22Rv1 (cell line): ENCODE measurements at regions not wholly inside any gene's neighbourhood (a gene's known extent, or its start where the extent isn't known, plus 50 kb on each side); places are given as distances from the start of the nearest gene placed in this dataset.
A peak's percentile ranks its signal among the peaks of the same experiment; 100 is the strongest.

Source experiments
- H3K27ac ChIP-seq: fragments of 450-650 bp; 2 replicates; pipeline ENCODE4 v1.5.1; 2017
- ZFX ChIP-seq: fragments of 450-650 bp; IDR thresholded peaks from 2 replicates; pipeline ENCODE4 v1.6.1; 2017; ENCODE audit warnings: antibody characterized with exemption, borderline replicate concordance
- TF ChIP-seq, protein P1 (sequence below): fragments of 450-650 bp; IDR thresholded peaks from 2 replicates; pipeline ENCODE4 v1.5.1; 2017; ENCODE audit warnings: mild to moderate bottlenecking

DNA sequence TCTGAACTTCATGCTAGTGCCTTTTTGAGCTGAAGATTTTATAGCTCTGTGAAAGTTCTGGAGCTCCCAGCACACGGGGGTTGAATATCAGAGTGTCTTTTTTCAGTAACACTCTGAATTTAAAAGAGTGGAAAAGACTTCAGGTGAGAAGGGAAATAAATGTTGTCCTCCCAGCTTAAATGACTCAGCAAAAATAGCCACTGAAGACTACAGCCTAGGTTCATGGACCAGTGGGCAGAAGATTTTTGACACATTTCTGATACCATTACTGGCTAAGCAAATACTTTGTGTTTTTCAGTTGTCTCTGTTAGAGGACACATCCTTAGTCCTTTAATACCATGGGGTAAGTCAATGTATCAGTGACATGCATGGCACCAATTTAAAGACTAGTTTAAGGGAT lies 338.5 kb upstream of the SPTLC3 start:
- no peak for TF ChIP-seq ZFX
- TF ChIP-seq, protein P1, sequence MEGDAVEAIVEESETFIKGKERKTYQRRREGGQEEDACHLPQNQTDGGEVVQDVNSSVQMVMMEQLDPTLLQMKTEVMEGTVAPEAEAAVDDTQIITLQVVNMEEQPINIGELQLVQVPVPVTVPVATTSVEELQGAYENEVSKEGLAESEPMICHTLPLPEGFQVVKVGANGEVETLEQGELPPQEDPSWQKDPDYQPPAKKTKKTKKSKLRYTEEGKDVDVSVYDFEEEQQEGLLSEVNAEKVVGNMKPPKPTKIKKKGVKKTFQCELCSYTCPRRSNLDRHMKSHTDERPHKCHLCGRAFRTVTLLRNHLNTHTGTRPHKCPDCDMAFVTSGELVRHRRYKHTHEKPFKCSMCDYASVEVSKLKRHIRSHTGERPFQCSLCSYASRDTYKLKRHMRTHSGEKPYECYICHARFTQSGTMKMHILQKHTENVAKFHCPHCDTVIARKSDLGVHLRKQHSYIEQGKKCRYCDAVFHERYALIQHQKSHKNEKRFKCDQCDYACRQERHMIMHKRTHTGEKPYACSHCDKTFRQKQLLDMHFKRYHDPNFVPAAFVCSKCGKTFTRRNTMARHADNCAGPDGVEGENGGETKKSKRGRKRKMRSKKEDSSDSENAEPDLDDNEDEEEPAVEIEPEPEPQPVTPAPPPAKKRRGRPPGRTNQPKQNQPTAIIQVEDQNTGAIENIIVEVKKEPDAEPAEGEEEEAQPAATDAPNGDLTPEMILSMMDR = no peak
- no peak overlapping the region for H3K27ac ChIP-seq

DNA sequence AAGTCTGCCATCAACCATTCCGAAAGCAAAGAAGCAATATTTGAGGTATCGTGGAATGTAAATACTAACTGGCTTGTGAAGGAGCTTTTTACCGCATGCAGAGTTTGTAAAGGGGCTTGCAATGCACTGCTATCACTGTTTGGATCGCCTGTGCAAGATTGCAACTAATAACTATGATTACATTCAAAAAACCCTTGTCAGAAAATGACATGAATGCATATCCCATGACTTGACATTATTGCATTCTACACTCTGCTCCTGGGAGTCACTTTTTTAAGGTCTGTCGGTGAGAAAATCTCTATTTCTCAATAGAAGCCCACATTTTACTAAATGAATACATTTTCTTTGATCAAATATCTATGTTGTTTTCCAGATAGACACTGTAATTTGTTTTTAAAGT lies 335.4 kb upstream of the SPTLC3 start:
- H3K27ac ChIP-seq = no peak overlapping the region
- TF ChIP-seq, protein P1 = no peak
- TF ChIP-seq ZFX = no peak

DNA sequence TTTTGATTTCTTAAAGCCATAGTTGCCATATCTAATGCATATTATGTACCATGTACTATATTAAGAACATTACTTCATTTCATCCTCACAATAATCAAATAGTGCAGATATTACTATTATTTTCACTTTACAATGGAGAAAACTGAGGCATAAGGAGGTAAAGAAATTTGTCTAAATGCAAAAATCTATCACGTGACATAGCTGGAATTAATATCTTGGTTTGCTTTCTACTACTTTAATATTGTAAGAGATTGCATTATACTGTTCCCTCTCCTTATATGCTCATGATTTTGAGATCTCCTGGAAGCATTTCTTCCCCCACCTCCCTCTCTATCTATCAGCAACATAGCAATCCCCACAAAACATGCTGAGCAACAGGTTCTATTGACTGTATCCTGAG lies 330.8 kb upstream of the SPTLC3 start:
- no peak overlapping the region for H3K27ac ChIP-seq
- no peak for TF ChIP-seq ZFX
- TF ChIP-seq, protein P1 = no peak

DNA sequence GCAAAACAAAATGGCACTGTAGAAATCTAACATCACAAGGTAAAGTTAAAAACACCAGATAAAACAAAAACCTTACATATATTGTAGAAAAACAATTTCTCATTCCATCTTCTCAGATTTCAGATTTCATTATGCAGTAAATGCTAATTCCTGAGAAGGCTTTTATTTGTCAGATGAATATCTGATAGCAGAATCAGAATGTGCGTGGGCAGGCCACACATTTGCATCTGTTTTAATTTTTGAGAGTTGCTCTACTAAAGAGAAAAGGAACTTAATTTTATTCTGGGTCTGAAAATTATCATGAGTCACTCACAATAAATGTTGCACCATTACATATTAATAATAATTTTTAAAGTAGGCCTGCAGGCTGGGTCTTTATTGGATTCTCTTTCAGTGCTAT lies 329.3 kb upstream of the SPTLC3 start:
- TF ChIP-seq, protein P1 = no peak
- TF ChIP-seq ZFX = no peak
- no peak overlapping the region for H3K27ac ChIP-seq

DNA sequence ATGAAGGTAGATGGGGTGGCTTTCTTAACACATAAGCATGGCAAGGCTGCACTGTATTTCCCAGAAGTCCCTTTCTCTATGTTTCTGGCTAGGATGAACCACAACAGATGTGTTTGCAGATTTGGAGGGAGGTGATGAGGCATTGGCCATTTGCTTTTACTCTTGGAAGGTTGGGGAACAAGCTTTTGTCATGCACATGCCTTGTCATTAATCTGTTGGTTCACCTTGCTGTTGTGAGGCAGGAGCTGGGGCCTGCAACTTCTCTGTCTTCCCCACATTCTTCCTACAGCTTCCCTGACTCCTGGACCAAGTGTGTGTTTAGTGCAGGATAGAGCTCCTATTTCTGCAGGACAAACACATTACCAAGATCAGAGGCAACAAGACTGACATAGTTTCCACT lies 326.2 kb upstream of the SPTLC3 start:
- no peak overlapping the region for H3K27ac ChIP-seq
- TF ChIP-seq, protein P1 = no peak
- no peak for TF ChIP-seq ZFX

DNA sequence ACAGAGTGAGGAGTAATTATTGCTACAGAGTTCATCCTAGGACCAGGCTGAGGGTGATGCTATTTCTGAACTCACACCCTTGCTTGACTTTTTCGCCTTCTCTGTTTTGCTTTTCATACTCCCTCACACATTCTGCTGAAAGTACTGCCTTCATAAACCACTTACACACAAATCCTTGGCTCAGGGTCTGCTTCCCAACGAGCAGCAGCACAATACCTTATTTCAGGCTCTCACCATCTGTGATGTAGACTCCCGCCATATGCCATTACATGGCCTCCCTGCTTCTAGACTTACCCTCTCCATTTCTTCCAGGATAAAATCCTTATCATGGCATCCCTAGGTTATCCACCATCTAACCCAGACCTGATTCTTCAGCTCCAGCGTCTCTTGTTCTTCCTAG lies 321.3 kb upstream of the SPTLC3 start:
- no peak overlapping the region for H3K27ac ChIP-seq
- TF ChIP-seq, protein P1 = no peak
- no peak for TF ChIP-seq ZFX

DNA sequence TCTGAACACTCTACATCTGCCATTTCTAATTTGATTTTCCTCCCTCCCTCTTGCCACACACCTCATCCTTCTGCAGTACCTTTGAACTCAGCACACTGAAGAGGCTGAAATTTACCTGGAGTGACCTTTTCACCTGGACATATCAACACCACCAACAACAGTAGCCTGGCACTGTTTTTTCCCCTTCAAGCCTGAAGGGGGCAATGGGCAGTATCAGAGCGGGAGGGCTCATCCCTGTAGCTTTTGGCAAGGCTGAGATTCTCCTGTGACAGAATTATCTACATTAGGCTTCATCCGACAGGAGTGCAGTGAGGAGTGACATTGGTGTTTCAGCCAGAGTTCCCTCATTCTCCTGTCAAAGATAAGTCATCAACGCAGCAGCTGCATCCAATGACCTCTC lies 312.8 kb upstream of the SPTLC3 start:
- TF ChIP-seq ZFX = no peak
- TF ChIP-seq, protein P1 = peak; percentile 24; the same call in 1 of the 2 replicates
- H3K27ac ChIP-seq = no peak overlapping the region
